ENCODE measurements at regions not wholly inside any gene's neighbourhood (a gene's known extent, or its start where the extent isn't known, plus 50 kb on each side); places are given as distances from the start of the nearest gene placed in this dataset.

DNA sequence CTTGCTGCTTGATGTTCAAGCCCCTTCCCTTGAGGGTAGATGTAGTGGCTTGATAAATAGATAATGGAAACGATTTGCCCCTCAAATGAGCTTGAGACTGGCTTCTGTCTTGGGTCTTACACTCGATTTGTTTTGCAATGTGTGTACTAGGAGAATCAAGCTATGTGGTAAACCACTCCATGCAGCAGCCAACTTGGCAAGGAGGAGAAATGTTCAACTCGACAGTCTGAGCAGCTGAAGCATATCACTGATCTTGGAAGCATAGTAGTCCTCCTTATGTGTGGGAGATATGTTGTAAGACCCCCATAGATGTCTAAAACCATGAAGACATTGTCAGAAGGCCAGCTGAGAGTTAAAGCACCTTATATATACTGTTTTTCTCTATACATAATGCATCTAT is 125.3 kb downstream of the CCNG2 start:
- no peaks in the 10 kb centered on the region for H4K20me1 ChIP-seq (ENCODE audit: insufficient read depth)
- H3K4me3 ChIP-seq (ENCODE audit: low read length): no peak overlapping the region
- H3K9ac ChIP-seq (ENCODE audit: low read length): no peak overlapping the region
- no peak overlapping the region for H3K4me2 ChIP-seq (ENCODE audit: low read length)
- no peaks in the 10 kb centered on the region for H3K9me2 ChIP-seq (ENCODE audit: insufficient read depth, low read length)
- no peaks in the 10 kb centered on the region for H3K36me3 ChIP-seq (ENCODE audit: insufficient read depth, low read length)
- no peaks in the 10 kb centered on the region for H3K27me3 ChIP-seq (ENCODE audit: insufficient read depth, low read depth, low read length)
- no peak overlapping the region for H3K27ac ChIP-seq (ENCODE audit: low read length)
- H3F3A ChIP-seq (ENCODE audit: insufficient read depth, low read length, poor library complexity, severe bottlenecking): no peaks in the 10 kb centered on the region
- H3K79me2 ChIP-seq (replicated peaks; ENCODE audit: insufficient read depth, low read length): no peaks in the 10 kb centered on the region
- no peaks in the 10 kb centered on the region for H3K9me3 ChIP-seq (ENCODE audit: low read length)
- no peak overlapping the region for H2AFZ ChIP-seq (ENCODE audit: low read depth, low read length)
- TF ChIP-seq EP300 (conservative IDR thresholded peaks at IDR 0.05; ENCODE audit: poor library complexity, severe bottlenecking) (no peak), RAD21 (conservative IDR thresholded peaks at IDR 0.05) (no peak), EZH2 (IDR thresholded peaks at IDR 0.05; ENCODE audit: borderline replicate concordance, insufficient read depth, low read length, poor library complexity, severe bottlenecking) (no peak), SMC3 (conservative IDR thresholded peaks at IDR 0.05; ENCODE audit: poor library complexity) (no peak), TAF1 (IDR thresholded peaks at IDR 0.05; ENCODE audit: low read depth) (no peak), POLR2AphosphoS5 (IDR thresholded peaks at IDR 0.05) (no peak), MXI1 (conservative IDR thresholded peaks at IDR 0.05; ENCODE audit: poor library complexity, severe bottlenecking) (no peak)
- TF ChIP-seq, protein P1, sequence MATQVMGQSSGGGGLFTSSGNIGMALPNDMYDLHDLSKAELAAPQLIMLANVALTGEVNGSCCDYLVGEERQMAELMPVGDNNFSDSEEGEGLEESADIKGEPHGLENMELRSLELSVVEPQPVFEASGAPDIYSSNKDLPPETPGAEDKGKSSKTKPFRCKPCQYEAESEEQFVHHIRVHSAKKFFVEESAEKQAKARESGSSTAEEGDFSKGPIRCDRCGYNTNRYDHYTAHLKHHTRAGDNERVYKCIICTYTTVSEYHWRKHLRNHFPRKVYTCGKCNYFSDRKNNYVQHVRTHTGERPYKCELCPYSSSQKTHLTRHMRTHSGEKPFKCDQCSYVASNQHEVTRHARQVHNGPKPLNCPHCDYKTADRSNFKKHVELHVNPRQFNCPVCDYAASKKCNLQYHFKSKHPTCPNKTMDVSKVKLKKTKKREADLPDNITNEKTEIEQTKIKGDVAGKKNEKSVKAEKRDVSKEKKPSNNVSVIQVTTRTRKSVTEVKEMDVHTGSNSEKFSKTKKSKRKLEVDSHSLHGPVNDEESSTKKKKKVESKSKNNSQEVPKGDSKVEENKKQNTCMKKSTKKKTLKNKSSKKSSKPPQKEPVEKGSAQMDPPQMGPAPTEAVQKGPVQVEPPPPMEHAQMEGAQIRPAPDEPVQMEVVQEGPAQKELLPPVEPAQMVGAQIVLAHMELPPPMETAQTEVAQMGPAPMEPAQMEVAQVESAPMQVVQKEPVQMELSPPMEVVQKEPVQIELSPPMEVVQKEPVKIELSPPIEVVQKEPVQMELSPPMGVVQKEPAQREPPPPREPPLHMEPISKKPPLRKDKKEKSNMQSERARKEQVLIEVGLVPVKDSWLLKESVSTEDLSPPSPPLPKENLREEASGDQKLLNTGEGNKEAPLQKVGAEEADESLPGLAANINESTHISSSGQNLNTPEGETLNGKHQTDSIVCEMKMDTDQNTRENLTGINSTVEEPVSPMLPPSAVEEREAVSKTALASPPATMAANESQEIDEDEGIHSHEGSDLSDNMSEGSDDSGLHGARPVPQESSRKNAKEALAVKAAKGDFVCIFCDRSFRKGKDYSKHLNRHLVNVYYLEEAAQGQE (IDR thresholded peaks at IDR 0.05; ENCODE audit: borderline replicate concordance): no peak
- TF ChIP-seq, protein P2, sequence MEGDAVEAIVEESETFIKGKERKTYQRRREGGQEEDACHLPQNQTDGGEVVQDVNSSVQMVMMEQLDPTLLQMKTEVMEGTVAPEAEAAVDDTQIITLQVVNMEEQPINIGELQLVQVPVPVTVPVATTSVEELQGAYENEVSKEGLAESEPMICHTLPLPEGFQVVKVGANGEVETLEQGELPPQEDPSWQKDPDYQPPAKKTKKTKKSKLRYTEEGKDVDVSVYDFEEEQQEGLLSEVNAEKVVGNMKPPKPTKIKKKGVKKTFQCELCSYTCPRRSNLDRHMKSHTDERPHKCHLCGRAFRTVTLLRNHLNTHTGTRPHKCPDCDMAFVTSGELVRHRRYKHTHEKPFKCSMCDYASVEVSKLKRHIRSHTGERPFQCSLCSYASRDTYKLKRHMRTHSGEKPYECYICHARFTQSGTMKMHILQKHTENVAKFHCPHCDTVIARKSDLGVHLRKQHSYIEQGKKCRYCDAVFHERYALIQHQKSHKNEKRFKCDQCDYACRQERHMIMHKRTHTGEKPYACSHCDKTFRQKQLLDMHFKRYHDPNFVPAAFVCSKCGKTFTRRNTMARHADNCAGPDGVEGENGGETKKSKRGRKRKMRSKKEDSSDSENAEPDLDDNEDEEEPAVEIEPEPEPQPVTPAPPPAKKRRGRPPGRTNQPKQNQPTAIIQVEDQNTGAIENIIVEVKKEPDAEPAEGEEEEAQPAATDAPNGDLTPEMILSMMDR (IDR thresholded peaks at IDR 0.05; ENCODE audit: poor library complexity, severe bottlenecking): no peak

DNA sequence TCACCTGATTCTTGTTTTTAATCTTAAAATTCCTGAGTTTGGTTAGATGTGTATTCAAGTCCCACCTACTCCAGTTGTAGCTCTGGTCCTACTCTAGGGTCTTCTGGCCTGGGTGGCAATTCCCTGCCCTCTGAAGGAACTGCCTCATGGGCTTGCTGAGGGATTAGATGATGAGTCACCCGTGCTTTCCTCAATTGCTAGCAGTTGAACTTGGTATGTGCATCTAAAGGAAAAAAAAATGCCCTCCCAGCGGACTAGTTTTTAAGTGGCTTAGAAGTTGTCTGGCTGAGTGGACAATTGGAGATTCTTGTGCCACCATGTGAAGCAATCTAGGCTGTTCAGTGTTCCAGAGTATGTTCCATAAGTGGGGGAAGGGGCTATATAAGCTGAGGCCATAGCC is 127.0 kb downstream of the CCNG2 start:
- no peaks in the 10 kb centered on the region for H3K79me2 ChIP-seq (replicated peaks; ENCODE audit: insufficient read depth, low read length)
- H3F3A ChIP-seq (ENCODE audit: insufficient read depth, low read length, poor library complexity, severe bottlenecking): no peaks in the 10 kb centered on the region
- H3K9me3 ChIP-seq (ENCODE audit: low read length): no peaks in the 10 kb centered on the region
- H3K4me3 ChIP-seq (ENCODE audit: low read length): no peak overlapping the region
- H3K27ac ChIP-seq (ENCODE audit: low read length): no peak overlapping the region
- H3K4me2 ChIP-seq (ENCODE audit: low read length): no peak overlapping the region
- H3K9ac ChIP-seq (ENCODE audit: low read length): no peak overlapping the region
- H3K36me3 ChIP-seq (ENCODE audit: insufficient read depth, low read length): no peaks in the 10 kb centered on the region
- H3K9me2 ChIP-seq (ENCODE audit: insufficient read depth, low read length): no peaks in the 10 kb centered on the region
- no peak for TF ChIP-seq EP300 (conservative IDR thresholded peaks at IDR 0.05; ENCODE audit: poor library complexity, severe bottlenecking)
- TF ChIP-seq, protein P2 (IDR thresholded peaks at IDR 0.05; ENCODE audit: poor library complexity, severe bottlenecking): no peak
- TF ChIP-seq TAF1 (IDR thresholded peaks at IDR 0.05; ENCODE audit: low read depth): no peak
- TF ChIP-seq POLR2AphosphoS5 (IDR thresholded peaks at IDR 0.05): no peak
- no peak for TF ChIP-seq RAD21 (conservative IDR thresholded peaks at IDR 0.05)
- TF ChIP-seq, protein P1 (IDR thresholded peaks at IDR 0.05; ENCODE audit: borderline replicate concordance): no peak
- TF ChIP-seq MXI1 (conservative IDR thresholded peaks at IDR 0.05; ENCODE audit: poor library complexity, severe bottlenecking): no peak
- no peak for TF ChIP-seq EZH2 (IDR thresholded peaks at IDR 0.05; ENCODE audit: borderline replicate concordance, insufficient read depth, low read length, poor library complexity, severe bottlenecking)
- TF ChIP-seq SMC3 (conservative IDR thresholded peaks at IDR 0.05; ENCODE audit: poor library complexity): no peak
- H2AFZ ChIP-seq (ENCODE audit: low read depth, low read length): no peak overlapping the region
- no peaks in the 10 kb centered on the region for H4K20me1 ChIP-seq (ENCODE audit: insufficient read depth)
- H3K27me3 ChIP-seq (ENCODE audit: insufficient read depth, low read depth, low read length): no peaks in the 10 kb centered on the region

All from neural cell (in vitro differentiated cells).